Epidermal melanocyte (primary cell): ENCODE measurements at regions not wholly inside any gene's neighbourhood (a gene's known extent, or its start where the extent isn't known, plus 50 kb on each side); places are given as distances from the start of the nearest gene placed in this dataset.

ENCODE experiments used
- DNase-seq: peaks from one replicate; pipeline ENCODE4 v3.0.0; 2011; ENCODE audit warnings: low spot score; ENCODE audit not compliant: insufficient read length

DNA sequence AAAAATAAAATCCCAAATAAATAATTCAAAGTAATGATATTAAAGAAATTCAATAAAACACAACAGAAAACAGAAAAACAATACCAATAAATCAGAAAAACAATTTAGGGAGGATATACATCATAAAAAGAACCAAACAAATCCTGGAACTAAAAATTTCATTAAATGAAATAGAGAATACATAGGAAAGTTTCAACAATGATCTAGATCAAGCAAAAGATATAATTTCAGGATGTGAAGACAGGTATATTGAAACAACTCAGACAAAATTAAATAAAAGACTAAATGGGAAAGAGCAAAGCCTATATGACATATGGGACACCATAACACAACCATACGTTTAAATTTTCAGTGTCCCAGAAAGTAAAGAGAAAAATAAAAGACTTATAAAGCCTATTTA lies 85.1 kb upstream of the GHR start:
- no peak for DNase-seq

DNA sequence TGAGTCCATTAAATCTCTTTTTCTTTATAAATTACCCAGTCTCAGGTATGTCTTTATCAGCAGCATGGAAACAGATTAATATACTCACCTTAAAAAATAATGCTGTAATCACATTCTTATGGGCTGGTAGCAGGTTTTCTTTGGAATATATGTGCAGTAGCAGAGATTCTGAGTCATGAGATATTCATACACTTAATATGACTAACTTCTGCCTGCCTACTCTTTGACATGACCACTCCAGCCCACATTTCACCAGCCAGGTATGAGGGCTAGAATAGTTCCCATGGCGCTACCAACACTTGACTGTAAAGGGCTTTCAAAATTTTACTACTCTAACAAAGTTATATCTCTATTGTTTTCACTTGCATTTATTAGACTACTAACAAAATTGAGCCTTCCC lies 74.1 kb upstream of the GHR start:
- DNase-seq = no peak

DNA sequence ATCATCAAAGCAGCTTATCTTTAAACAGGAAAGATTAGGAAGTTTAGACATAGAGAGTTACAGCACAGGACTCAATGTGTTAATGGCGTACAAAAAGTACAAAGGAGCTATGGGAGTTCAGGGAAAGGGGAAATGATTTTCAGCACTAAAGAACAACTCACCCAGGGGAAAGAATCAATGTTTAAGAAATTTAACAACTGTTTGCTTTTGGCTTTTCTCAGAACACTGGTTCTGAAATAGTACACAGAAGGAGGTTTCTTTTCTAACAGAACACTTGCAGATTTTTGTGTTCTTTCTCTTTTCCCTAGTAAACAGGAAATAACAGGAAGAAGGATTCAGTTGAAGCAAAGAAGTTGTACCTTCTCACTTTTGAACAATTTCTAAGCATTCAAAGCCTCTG lies 71.3 kb upstream of the GHR start:
- no peak for DNase-seq

DNA sequence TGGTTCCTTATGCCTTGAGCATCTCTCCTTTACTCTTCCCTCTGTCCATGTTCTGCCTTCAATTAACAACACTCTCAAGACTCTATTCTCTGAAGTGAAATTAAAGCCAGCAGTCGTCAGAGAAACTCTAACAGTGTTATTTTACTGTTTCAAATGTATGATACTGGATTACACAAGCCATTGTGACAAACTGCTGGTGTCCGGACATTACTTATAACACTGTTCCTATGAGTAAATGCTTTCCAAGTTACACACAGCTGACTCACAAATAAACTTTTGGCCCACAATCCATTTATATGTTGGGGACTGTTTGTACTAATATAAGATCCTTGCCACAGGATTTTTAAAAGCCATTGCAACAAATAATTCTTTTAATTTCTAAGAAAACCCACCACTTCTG lies 63.2 kb upstream of the GHR start:
- DNase-seq = no peak

DNA sequence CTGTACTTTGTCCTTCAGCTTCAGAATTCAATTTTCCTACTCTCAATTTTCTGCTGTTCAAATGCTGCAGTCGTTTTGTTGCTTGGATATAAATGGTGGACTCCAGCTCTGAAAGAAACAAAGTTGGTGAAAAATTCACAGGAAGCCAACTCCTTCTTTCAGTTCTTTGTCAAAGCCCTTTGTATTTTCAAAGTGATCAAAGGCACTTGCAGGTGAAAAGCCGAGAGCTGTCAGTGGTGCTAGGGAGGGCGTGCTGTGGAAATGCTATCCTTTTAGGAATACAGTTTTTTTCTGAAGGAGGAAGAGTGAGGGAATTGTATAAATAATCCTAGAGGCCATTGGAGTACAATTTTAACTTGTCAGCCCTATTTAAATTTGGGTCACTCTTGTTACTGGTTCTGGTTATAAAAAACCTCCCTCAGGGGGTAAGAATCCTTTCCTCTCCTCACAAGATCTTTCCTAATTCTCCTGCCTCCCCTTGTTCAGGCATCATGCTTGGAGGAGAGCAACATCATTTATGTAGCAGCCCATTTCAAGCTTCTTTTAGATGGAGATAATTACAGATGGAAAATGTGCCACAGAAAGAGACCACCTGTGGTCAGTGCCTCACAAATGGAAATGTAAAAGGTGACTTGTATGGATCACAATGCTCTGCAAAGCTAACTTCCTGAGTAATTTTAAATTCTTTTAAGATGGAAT lies 62.5 kb upstream of the GHR start:
- no peak for DNase-seq

GRCh38 chr5:42361315-42361688 lies 61.9 kb upstream of the GHR start:
- no peak for DNase-seq

- DNase-seq = no peak
Measured at GRCh38 chr5:42366051-42366450, 57.2 kb upstream of the GHR start.
